ENCODE measurements at regions not wholly inside any gene's neighbourhood (a gene's known extent, or its start where the extent isn't known, plus 50 kb on each side); places are given as distances from the start of the nearest gene placed in this dataset.

DNA sequence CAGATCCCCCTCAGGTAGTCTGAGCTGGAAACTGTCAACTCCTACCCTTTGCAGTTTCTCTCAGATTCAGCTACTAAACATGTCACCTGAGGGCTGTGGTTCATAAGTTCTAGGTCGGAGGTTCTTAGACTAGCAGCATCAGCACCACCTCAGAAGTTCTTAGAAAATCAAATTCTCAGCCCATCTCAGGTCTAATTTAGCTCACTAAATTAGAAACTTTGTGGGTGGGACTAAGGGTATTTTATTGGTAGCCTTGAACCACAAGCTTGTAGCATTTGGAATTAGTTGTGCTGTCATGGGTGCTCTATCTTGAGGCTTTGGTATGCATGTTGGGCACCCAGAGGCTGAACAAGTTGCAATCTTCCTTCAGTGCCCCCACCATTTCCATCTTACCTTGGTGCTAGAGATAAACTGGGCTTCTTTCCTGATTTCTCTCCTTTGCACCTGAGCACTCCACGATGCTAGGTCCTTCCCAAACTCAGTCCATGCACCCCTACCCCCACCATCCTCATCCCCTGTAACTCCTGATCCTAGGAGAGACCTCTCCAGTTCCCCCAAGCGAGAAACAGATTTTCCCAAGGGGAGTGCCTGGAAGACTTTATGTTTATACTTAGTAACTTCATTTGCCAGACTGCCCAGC, 54.2 kb downstream of the S1PR1 start:
- DNase-seq: no peak

DNA sequence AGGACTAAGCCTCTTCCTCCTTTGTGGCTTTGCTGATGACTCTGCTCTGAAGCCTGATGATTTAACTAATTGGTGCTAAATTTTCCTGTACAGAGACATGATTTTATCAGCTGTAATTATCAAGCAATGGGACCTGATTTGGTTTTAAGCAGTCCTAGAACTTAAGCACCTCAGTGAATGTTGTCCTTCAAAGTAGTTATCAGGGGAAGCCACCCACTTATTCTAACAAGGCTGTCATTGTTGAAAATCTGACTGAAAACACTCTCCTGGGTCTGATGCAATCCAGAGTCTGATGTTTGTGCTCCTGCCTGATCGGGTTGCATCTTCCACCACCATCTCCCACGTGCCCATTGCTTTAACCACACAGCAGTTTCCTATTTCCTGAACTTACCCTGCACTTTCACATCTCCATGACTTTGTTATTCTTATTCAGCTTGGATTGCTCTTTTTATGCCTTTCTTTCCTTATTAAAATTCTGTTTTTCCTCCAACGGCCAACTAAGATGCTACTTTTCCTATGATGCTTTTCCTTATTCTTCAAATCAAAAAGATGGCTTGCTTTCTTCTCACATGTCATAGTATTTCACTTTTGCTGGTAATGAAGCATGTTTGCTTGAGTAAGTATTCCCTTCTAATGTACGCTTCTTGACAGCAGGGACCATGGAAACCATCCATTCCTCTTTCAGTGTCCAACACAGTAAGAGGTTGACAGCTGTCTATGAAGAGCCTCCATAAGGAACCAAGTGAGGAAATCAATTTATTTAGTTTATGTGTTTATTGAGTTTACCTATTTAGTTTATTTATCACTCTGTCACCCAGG, 55.0 kb downstream of the S1PR1 start:
- DNase-seq: no peak

DNA sequence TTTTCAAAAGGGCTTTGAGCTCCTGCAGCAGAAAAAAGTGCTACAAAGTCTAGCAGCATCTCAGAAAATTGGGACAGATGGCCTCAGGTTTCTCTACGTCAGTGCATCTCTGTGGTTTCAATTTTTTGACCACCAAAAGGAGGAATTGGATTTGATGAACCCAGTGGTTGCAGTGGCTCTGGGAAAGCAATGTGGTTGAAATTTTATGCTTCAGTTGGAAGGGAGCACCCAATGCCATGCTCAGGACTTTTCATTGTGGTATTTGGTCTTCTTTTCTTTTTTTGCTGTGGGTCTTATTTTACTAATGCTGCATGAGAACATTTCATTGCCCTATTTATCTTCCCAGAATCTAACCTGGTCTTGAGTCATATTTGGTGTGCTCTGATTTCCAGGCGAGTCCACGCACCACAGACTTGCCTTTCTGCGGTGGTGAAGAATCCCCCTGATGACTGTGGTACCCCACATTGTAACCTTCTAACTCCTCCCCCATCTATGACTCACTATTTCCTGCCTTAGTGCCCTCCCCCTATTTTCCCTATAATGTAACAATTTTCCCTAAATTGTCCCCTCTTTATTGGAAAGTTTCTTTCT, 56.7 kb downstream of the S1PR1 start:
- DNase-seq: no peak

DNA sequence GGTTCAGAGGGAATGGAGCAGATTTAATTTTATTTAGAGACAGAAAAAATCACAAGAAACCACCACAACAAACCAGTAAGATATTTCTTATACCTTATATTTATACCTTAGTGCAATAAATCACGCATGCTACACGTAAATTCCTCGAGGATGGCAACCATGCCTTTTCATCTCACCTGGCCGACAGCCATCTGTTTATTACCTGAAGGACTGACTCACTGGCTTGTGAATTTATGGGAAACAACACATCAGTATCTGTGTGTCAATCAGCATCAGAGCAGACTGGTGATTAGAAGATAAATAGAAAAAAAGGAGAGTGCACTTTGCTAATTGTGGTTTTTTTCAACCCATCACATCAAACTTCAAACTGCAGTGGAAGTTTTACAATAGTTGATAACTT, 58.4 kb downstream of the S1PR1 start:
- DNase-seq: no peak

DNA sequence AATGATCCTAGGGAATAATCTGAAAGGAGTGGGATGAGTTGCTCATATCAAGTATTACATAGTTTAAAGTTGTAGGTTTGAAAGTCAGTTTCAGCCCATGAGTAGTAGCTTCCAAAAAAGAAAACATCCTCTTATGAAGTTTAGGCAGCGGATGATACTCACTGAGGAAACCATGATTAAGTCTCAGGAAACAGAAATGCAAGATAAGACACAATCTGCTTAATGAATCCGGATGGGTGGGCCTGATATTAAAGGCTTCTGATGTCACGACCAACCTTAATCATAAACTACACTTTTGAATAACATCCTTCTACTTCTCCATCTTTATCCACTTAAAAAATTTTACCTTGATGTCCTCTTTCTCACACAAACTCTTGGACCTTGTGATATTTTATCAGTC, 61.8 kb downstream of the S1PR1 start:
- no peak for DNase-seq

DNA sequence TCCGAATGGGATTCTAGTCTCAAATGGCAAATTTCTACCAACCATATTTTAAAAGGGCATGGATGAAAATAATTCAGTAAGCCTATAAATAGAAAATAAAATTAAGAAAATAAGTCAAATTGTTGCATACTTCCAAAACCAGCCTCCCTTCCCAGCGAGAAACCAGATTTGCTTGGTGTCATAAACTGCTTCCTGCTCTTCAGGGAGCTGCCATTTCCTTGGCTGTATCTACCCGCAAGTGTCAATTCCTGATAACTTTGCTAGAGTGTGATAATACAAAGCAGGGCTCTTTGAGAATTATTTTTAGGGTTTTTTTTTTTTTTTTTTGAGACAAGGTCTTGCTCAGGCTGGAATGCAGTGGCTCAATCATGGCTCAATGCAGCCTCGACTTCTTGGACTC, 62.3 kb downstream of the S1PR1 start:
- no peak for DNase-seq

DNA sequence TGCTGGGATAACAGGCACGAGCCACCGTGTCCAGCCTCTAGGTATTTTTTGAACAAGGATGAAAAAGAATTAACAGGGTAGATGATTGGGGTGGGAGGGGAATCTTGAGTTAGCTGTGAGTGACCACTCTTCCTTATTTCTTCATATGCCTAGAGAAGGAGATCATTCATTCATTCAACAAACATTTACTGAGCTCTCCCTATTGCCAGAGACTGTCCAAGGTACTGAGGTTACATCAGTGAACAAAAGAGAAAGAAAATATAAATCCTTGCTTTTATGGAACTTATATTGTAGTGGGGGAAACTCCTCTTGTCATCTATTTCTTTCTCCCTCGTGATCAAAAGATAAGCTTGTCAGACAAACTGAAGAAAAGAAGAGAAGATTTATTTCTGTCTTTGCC, 62.9 kb downstream of the S1PR1 start:
- no peak for DNase-seq

DNA sequence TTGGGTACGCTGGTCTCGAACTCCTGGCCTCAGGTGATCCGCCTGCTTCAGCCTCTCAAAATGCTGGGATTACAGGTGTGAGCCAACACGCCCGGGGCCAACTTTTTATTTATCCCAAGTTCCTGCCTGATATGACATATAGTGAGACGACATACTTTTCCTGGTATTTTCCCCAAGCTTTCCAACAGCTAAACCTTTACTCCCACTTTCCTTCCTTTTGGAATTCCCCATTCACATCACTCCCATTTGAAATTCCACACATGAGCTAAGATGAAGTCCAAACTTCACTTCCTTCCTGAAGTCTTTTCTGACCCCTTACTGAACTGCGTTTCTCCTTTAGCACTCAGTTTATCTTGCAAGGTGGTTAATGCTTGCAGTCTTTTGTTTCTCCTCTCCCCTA, 64.1 kb downstream of the S1PR1 start:
- no peak for DNase-seq

DNA sequence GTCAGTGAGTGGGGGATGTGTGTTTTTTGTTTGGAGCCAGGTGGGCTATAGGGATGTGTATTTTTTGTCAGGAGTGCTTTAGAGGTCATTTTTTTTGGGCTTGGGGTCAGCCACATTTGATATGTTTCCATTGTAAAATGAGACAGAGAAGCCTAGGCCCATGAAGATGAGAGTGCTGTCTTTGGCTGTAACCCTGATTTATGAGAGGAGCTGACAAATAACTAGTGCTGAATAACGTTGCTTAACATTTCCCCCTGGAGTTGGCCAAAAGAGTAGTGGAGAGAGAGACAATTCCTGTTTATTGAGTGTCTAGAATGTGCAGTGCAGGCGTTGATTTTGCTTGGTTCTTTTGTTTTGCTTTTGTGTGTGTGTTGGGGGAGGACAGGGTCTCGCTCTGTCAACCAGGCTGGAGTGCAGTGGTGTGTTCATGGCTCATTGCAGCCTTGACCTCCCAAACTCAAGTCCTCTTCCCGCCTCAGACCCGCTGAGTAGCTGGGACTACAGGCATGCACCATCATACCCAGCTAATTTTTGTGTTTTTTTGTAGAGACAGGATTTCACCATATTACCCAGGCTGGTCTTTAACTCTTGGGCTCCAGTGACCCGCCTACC, 64.7 kb downstream of the S1PR1 start:
- DNase-seq: no peak

DNA sequence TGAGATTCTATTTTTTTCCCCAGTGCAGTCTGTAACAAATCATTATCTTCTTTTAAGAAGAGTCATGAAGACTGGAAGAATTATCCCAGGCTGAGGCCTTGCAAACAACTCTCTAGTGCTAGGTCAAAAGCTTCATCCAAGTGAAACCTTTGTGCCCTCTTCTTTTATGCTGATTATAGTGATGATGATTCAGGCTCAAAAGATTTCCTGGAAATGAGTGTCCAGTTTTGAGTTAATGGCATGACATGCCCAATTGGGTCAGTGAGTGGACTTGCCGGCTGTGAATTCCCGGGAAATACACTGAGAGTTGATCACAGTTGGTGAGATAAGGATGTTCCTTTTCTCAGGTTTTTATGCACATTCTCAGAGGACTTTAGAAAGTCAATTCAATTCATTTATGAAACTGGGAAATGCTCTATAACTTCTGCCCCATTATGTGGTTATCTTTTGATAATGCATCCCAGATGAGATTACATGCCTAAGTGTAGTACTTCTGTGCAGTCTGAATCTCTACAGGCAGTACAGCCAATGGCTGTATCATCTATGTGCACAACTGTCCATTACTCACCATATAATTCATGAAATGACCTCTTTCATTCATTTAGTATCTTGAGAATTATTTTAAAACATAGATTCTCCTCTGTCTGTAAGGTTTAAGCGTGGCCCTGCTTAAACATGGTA, 66.2 kb downstream of the S1PR1 start:
- no peak for DNase-seq

DNA sequence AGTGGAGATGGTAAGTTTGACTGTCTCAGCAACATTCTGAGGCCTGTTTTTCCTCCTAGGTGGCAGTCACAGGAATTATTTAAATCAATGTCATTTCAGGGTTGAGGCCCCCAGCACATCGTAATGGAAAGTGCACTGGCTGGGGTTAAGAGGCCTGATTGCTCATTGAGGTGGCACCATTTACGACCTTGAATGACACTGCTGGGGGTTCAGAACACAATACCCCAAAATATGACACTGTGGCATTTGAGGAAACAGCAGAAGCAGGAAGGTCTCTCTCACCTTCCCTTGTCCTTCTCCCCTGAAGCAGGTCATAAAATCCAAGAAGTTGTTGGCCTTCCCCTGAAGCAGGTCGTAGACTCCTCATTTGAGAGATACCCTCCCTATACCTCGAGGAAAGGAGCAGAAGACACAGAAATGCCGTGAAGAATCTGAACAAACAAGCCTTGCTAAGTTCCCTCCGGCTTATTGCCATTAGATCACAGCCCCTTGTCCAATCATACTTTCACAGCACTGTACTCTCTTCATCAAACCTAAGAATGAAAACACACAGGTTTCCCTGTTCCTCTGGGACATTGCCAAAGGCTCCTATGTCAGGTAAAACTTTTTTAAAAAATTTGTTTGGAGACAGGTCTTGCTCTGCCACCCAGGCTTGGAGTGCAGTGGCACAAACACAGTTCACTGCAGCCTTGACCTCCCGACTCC, 71.3 kb downstream of the S1PR1 start:
- no peak for DNase-seq

DNA sequence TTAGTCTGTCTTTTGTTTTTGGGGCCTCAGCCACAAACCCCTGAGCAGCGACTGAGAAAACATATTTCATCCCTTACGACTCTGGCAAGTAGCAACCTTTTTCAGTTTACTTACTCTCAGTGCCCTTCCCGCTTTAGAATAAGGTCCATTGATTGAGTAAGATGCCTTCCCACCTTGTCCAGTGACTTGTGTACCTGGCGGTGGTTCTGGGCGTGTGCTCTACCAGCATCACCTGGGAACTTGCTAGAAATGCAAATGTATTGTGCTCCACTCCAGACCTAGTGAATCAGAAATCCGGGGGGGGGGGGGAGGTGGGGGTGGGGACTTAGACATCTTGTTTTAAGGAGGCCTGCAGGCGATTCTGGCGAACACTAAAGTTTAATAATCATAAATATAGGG, 72.1 kb downstream of the S1PR1 start:
- DNase-seq: peak; percentile 42

DNA sequence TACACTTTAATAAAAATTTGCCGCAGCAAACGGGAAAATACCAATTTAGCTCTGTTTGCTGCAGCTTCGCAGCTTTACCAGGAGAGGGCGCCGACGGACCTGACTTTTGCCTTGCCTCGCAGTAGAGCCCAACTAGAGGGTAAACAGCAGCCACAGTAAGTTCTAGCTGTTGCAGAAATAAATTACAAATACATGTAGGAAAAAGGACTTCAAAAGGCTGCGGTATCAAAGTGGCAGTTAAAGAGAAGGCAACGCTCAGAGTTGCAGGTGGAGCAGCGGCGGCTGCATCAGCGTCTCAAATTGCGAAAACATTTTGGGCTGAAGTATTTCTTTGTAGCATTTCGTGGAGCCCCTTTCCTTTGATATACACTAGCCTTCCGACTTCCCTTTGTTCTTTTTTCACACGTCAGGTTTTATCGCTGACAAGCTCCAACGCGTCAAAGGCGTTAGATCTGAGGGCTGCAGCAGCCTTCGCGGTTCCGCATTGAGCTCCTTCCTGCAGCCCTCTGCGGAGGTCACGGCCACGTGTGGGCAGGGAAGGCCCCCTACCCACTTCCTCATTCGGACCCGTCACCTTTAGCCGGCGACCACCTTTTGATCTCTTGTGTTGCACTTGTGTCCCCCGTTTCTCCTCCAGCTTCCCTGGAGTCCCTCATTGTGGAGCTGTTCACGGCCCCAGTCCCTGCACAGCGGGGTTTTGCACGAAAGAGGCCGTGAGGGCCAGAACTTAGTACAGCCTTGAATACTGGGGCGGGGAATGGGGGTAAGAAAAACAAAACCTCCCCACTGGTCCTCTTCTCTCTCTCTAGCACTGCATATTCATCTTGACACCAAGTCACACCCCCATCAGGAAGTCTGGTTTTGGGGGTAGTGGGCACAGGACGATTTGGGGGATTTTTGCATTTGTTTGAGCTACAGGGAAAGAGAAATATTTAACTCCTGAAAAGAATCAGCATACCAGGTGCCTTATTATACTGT, 72.8 kb downstream of the S1PR1 start:
- DNase-seq: peak; percentile 74

DNA sequence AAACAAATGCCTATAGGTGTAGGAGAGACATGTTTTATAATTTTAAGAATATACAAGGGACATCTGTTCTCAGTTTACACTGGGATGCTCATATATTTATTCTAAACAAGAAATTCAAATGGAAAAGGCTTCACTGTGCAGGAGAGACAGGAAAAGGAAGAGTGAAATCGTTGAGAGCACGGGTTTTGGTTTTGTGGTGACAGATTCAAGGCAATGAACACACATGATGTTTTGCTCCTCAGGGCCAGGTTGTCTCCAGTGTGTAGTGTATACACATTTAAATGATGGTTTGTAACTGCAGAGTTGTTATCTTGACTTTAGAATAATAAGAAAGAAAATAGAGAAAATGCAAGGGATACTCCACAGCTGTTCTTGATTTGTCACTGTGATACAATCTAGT, 73.7 kb downstream of the S1PR1 start:
- no peak for DNase-seq

DNA sequence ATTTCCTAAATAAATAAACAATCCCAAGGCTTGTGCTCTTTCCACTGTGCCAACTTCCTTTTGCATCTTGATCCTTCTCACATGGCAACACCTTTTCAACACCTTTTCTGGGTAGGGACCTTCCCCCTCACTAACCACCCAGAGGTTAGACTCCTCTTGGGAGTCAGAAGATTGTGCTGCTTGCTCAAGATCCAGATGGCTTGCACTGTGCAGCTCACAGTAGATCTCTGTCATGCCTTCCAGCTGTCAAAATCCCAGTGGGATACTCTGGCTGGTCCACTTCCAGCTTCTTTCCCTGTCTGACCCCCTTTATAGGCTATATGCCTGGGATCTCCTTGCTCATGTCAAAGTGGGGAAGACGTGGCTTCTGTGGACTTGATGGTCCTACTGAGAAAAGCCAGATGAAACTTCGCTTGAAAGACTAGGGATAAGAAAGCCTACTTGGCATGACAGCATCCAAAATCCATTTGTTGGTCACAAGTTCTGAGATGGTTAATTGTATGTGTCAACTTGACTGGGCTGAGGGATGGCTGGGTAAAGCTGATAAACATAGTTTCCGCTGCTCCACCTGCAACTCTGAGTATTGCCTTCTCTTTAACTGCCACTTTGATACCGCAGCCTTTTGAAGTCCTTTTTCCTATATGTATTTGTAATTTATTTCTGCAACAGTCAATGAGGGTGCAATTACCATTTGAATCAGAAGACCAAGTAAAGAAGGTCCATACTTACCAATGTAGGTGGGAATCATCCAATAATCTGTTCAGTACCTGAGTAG, 74.5 kb downstream of the S1PR1 start:
- no peak for DNase-seq

DNA sequence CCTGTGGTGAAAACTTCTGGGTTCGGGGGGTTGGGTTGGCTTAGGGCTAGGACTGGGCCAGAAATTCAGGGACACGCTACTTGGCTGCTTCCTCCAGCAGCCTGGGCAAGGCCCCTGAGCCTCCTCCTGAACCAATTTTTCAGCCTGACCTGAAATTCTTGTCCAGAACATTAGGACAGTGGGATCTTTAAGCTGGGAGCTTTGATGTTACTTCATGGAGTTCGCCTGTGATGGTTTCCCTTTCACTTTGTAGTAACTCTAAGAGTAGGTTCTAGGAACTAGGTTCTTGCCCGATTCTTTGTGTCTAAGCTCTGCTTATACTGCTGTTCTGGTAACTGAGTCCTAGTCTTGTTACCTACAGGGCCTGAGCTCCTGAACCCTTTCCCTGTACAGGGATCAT, 75.3 kb downstream of the S1PR1 start:
- no peak for DNase-seq

DNA sequence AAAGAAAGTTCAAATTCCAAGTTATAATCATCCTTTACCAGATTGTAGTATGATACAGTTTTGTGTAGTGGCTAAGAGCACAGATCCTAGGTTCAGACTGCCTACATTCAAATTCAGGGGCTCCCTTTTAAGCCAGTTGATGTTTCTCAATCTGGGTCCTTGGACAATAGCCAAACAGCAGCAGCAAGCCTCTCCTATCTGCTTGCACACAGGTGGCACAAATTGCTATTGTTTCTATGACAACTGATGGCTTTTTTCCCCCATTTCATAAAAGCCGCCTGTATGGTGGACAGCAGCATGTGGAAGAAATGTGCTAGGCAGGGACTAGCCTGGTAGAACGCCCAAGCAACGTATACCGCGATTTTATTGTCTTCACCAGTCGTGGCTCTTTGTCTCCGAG, 76.5 kb downstream of the S1PR1 start:
- no peak for DNase-seq

DNA sequence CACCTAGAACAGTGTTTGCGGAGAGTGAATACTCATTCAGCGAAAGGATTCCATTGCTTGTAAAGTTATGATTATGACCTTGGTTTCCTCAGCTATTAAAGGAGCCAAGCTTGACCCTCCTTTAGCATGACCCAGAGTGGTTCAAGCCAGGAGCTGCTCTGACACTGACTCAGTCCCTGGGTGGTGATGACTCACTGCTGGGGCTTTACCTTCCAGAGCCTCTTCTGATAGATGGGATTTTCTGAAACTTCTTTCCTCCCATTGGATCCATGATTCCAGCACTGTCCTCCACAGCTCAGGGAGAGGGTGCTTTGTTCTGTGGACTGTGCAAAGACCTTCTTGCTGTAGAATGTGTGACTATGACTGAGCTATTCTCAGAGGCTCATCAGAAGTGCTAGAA, 77.4 kb downstream of the S1PR1 start:
- DNase-seq: no peak

DNA sequence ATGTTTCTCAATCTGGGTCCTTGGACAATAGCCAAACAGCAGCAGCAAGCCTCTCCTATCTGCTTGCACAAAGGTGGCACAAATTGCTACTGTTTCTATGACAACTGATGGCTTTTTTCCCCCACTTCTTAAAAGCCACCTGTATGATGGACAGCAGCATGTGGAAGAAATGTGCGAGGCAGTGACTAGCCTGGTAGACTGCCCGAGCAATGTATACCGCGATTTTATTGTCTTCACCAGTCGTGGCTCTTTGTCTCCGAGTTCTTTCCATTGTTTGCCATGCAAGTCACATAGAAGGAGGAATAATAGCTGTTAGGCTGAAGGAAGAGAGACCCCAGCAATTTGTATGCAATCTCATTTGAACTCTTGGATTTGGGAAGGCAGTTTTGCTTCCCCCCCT, 79.4 kb downstream of the S1PR1 start:
- no peak for DNase-seq

DNA sequence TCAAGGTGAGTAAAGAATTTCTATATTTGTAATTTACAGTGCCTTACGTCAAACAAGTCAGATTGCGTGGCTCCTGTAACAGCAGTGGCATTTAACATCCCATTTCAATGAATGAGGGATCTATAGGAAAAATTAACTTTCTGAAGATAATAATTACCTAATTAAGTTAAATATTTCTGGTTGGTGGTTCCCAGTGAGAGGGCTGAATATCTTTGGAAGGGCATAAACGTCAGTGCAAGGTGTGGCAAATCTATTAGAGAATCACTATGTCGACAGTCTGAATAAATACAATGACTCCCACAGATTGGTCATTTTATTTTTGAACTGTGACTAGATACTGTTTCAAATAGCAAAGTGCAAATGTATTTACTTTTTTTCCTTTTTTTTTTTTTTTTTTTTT, 80.0 kb downstream of the S1PR1 start:
- DNase-seq: no peak

DNA sequence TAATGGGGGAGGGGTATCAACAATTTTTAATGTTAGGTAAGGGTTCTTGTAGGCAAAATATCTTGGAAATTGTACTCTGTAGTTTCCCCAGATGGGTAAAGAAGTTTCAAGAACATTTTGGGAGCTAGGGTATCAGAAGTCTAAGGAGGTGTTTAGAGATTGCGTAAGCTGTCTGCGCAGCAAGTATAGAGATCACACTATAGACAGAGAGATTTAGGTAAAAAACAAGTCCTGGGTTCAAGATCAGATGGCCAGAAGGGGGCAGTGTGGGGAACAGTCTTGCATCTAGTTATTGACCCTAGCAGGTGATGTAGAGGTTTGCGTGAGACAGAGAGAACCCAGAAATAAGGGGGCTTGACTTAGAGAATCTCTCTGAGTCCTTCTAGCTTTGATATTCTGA, 80.8 kb downstream of the S1PR1 start:
- DNase-seq: no peak

Measured in activated T-cell treated with anti-CD3 and anti-CD28 coated beads, Interleukin-2, amount 50 U/mL, for 1 hour (primary cell).